Activated T-helper 17 cell treated with anti-CD3 and anti-CD28 coated beads, Interleukin-2, amount 50 U/mL, for 72 hours (primary cell): ENCODE measurements at regions not wholly inside any gene's neighbourhood (a gene's known extent, or its start where the extent isn't known, plus 50 kb on each side); places are given as distances from the start of the nearest gene placed in this dataset.

Experiments
- ATAC-seq: fragments of 150-1000 bp; cut with Tn5 transposase; replicated peaks from 2 replicates; pipeline ENCODE4 v1.10.0; 2021; ENCODE audit warnings: mild to moderate bottlenecking, moderate library complexity
- H3K27ac Mint-ChIP-seq: one replicate; pipeline ENCODE4 v1.8.0; 2022; ENCODE audit warnings: mixed read lengths
- H3K27me3 Mint-ChIP-seq: one replicate; pipeline ENCODE4 v1.8.0; 2022; ENCODE audit warnings: mixed read lengths
- H3K36me3 Mint-ChIP-seq: one replicate; pipeline ENCODE4 v1.8.0; 2022; ENCODE audit warnings: low read depth, mild to moderate bottlenecking, mixed read lengths
- H3K4me1 Mint-ChIP-seq: one replicate; pipeline ENCODE4 v1.8.0; 2022; ENCODE audit warnings: mixed read lengths
- H3K4me3 Mint-ChIP-seq: one replicate; pipeline ENCODE4 v1.8.0; 2022; ENCODE audit warnings: mild to moderate bottlenecking, mixed read lengths
- H3K9me3 Mint-ChIP-seq: one replicate; pipeline ENCODE4 v1.8.0; 2022; ENCODE audit warnings: mixed read lengths

GRCh38 chr1:181142096-181142958 is 53.8 kb downstream of the IER5 start:
- Mint-ChIP-seq H3K27me3 (no peaks in the 10 kb centered on the region), H3K4me3 (peak overlapping the region; percentile 77), H3K4me1 (peaks cover 37% of the 10 kb centered on the region)

GRCh38 chr1:181143102-181143859 is 54.8 kb downstream of the IER5 start:
- Mint-ChIP-seq H3K27me3 (no peaks in the 10 kb centered on the region), H3K4me3 (no peak overlapping the region), H3K9me3 (no peaks in the 10 kb centered on the region), H3K27ac (peak overlapping the region; percentile 41), H3K36me3 (no peaks in the 10 kb centered on the region), H3K4me1 (peaks cover 40% of the 10 kb centered on the region)
- ATAC-seq = no peak

More at GRCh38 chr1:181142096-181142958, 53.8 kb downstream of the IER5 start:
- Mint-ChIP-seq H3K9me3 (no peaks in the 10 kb centered on the region), H3K36me3 (no peaks in the 10 kb centered on the region), H3K27ac (peak overlapping the region; percentile 92)
- ATAC-seq = peak; percentile 62

- peak overlapping the region; percentile 41 for H3K27ac Mint-ChIP-seq
- no peaks in the 10 kb centered on the region for H3K9me3 Mint-ChIP-seq
- no peaks in the 10 kb centered on the region for H3K36me3 Mint-ChIP-seq
- H3K4me3 Mint-ChIP-seq = no peak overlapping the region
- no peaks in the 10 kb centered on the region for H3K27me3 Mint-ChIP-seq
- ATAC-seq = no peak
- peaks cover 39% of the 10 kb centered on the region for H3K4me1 Mint-ChIP-seq
These were observed 55.7 kb downstream of the IER5 start for GRCh38 chr1:181144238-181144637.

GRCh38 chr1:181148636-181149035 is 60.1 kb downstream of the IER5 start:
- Mint-ChIP-seq H3K27me3 (no peaks in the 10 kb centered on the region), H3K4me1 (peaks cover 38% of the 10 kb centered on the region), H3K9me3 (no peaks in the 10 kb centered on the region), H3K36me3 (no peaks in the 10 kb centered on the region), H3K4me3 (peak overlapping the region; percentile 60), H3K27ac (peak overlapping the region; percentile 68)
- no peak for ATAC-seq

GRCh38 chr1:181149326-181150125 is 61.0 kb downstream of the IER5 start:
- H3K4me1 Mint-ChIP-seq = peaks cover 32% of the 10 kb centered on the region
- no peaks in the 10 kb centered on the region for H3K9me3 Mint-ChIP-seq
- ATAC-seq = peak; percentile 99
- no peaks in the 10 kb centered on the region for H3K36me3 Mint-ChIP-seq
- H3K27me3 Mint-ChIP-seq = no peaks in the 10 kb centered on the region
- H3K4me3 Mint-ChIP-seq = peak overlapping the region; percentile 60
- peak overlapping the region; percentile 68 for H3K27ac Mint-ChIP-seq

- no peak for ATAC-seq
- Mint-ChIP-seq H3K9me3 (no peaks in the 10 kb centered on the region), H3K27ac (no peak overlapping the region), H3K27me3 (no peaks in the 10 kb centered on the region), H3K4me3 (no peak overlapping the region), H3K36me3 (no peaks in the 10 kb centered on the region), H3K4me1 (peaks cover 32% of the 10 kb centered on the region)
These were observed 61.8 kb downstream of the IER5 start for GRCh38 chr1:181150273-181150672.

GRCh38 chr1:181150842-181151241 is 62.3 kb downstream of the IER5 start:
- H3K9me3 Mint-ChIP-seq = no peaks in the 10 kb centered on the region
- H3K4me1 Mint-ChIP-seq = peaks cover 32% of the 10 kb centered on the region
- no peak for ATAC-seq
- H3K27me3 Mint-ChIP-seq = no peaks in the 10 kb centered on the region
- H3K4me3 Mint-ChIP-seq = no peak overlapping the region
- no peaks in the 10 kb centered on the region for H3K36me3 Mint-ChIP-seq
- H3K27ac Mint-ChIP-seq = no peak overlapping the region

- ATAC-seq = peak; percentile 41
- peak overlapping the region; percentile 85 for H3K27ac Mint-ChIP-seq
These were observed 63.2 kb downstream of the IER5 start for GRCh38 chr1:181151378-181152326.

GRCh38 chr1:181152892-181153633 is 64.6 kb downstream of the IER5 start:
- Mint-ChIP-seq H3K36me3 (no peaks in the 10 kb centered on the region), H3K4me3 (no peak overlapping the region), H3K27ac (no peak overlapping the region), H3K4me1 (peaks cover 28% of the 10 kb centered on the region), H3K9me3 (no peaks in the 10 kb centered on the region), H3K27me3 (no peaks in the 10 kb centered on the region)
- ATAC-seq = no peak

More at GRCh38 chr1:181151378-181152326, 63.2 kb downstream of the IER5 start:
- no peaks in the 10 kb centered on the region for H3K9me3 Mint-ChIP-seq
- H3K27me3 Mint-ChIP-seq = no peaks in the 10 kb centered on the region
- H3K4me3 Mint-ChIP-seq = peak overlapping the region; percentile 35
- no peaks in the 10 kb centered on the region for H3K36me3 Mint-ChIP-seq
- H3K4me1 Mint-ChIP-seq = peaks cover 32% of the 10 kb centered on the region

- no peaks in the 10 kb centered on the region for H3K9me3 Mint-ChIP-seq
- no peak for ATAC-seq
- no peak overlapping the region for H3K27ac Mint-ChIP-seq
- no peaks in the 10 kb centered on the region for H3K27me3 Mint-ChIP-seq
- H3K36me3 Mint-ChIP-seq = no peaks in the 10 kb centered on the region
- H3K4me3 Mint-ChIP-seq = no peak overlapping the region
- H3K4me1 Mint-ChIP-seq = peaks cover 30% of the 10 kb centered on the region
These were observed 65.1 kb downstream of the IER5 start for GRCh38 chr1:181153634-181153961.

GRCh38 chr1:181155339-181155738 is 66.8 kb downstream of the IER5 start:
- H3K4me3 Mint-ChIP-seq = no peak overlapping the region
- H3K27me3 Mint-ChIP-seq = no peaks in the 10 kb centered on the region
- peaks cover 24% of the 10 kb centered on the region for H3K4me1 Mint-ChIP-seq
- no peaks in the 10 kb centered on the region for H3K36me3 Mint-ChIP-seq
- no peak overlapping the region for H3K27ac Mint-ChIP-seq
- H3K9me3 Mint-ChIP-seq = no peaks in the 10 kb centered on the region
- no peak for ATAC-seq

- no peaks in the 10 kb centered on the region for H3K36me3 Mint-ChIP-seq
- H3K27me3 Mint-ChIP-seq = no peaks in the 10 kb centered on the region
- ATAC-seq = peak; percentile 88
- H3K27ac Mint-ChIP-seq = peak overlapping the region; percentile 81
- peaks cover 11% of the 10 kb centered on the region for H3K4me1 Mint-ChIP-seq
- H3K9me3 Mint-ChIP-seq = peaks cover 13% of the 10 kb centered on the region
- H3K4me3 Mint-ChIP-seq = peak overlapping the region; percentile 41
These were observed 71.1 kb downstream of the IER5 start for GRCh38 chr1:181159451-181160140.
